ENCODE measurements at regions not wholly inside any gene's neighbourhood (a gene's known extent, or its start where the extent isn't known, plus 50 kb on each side); places are given as distances from the start of the nearest gene placed in this dataset.

- no peak for DNase-seq
Measured at GRCh38 chr13:111037927-111038326, 77.2 kb upstream of the ARHGEF7 start.

DNA sequence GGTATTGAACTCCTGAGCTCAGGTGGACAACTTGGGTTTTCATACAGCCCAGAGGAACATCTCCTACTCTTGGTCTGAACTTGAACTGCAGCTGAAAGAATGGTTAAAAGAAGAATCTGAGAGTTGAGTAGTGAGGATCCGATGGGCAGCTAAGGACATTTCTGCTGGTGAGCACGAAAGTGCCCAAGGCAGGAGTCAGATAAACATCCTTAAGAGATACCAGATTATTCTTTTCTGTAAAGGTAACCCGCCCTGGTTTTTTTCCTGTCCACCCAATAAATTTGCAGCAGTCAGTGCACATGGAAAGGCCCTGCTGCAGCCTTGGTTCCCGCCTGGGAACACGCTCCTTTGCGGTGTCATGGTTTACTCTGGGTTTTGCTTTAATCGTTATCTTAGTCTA, 78.4 kb upstream of the ARHGEF7 start:
- no peak for DNase-seq

DNA sequence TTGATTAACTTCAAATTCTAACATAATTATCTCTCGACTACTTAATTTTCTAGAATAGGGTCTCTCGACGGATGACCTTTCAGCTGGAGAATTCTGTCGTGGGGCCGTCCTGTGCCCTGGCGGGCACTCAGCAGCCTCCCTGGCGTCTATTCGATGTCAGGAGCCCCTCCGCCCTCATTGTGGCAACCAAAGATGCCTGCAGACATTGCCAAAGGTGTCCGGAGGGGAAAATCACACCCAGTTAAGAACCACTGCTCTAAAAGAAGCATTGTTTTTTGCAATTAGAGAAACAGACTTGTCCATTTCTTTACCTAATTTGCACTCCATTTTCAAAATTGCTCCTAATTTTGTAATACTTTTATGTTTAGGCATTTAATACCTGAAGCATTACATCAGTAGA, 79.2 kb upstream of the ARHGEF7 start:
- DNase-seq = no peak

GRCh38 chr13:111034811-111035210, 80.3 kb upstream of the ARHGEF7 start:
- DNase-seq = no peak

- DNase-seq = no peak
Measured at GRCh38 chr13:111033172-111034130, 81.7 kb upstream of the ARHGEF7 start.

DNA sequence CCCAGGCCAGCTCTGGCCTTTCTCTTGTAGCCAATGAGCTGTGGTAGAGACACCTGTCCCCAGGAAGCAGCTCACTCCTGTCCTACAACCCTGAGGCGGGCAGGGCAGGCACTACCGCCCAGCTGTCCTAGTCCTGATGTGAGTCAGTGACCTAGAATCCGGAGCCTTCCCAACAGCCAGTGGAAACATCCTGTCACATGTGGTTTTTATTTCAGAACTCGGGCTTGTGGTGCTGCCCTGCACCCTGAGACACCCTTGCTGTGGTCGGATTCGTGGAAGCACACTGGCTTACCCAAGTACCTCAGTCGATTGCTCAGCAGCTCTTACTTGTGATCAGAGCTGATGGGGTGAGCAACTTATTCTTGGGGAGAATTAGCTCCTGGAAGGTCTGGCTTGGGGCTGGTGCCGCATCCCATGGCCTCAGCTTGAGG, 83.6 kb upstream of the ARHGEF7 start:
- peak in 1 of 2 donors; percentile 16 for DNase-seq

- DNase-seq = no peak
Measured at GRCh38 chr13:111029957-111030609, 85.0 kb upstream of the ARHGEF7 start.

GRCh38 chr13:111027458-111028439, 87.4 kb upstream of the ARHGEF7 start:
- no peak for DNase-seq

DNA sequence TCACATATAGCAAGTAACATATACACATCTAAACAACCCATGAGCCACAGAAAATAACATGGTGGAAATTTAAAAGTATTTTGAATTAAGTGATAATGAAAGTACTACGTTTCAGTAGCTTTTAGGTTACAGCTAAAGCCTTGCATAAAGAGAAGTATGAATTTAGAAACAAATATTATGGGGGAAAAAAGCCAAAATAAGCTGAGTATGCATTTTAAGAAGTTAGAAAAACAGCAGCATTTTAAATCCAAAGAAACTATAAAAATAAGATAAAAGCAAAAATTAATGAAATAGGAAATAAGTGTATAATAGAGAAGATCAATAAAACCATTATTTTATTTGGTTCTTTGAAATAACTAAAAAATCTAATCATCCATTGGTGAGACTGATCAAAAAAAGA, 89.8 kb upstream of the ARHGEF7 start:
- no peak for DNase-seq

GRCh38 chr13:111022886-111023285, 92.2 kb upstream of the ARHGEF7 start:
- no peak for DNase-seq

- no peak for DNase-seq
Measured at GRCh38 chr13:111022241-111022640, 92.9 kb upstream of the ARHGEF7 start.

DNA sequence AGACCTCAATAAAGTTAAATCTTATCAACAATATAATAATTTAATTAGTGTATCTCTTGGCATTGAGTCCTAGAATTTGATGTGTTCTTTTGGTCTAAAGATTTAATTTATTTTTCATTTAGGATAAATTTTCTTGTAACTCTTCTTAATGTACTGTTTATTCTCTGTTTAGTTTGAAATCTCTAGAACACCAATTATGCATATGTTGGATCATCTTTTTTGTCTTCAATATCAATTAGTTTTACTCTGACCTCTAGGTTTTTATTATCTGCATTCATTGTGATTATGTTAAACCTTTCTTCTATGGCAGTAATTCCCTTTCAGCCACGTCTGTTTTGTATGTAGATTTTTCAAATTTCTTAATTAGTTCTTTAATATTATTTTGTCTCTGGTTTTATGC, 93.8 kb upstream of the ARHGEF7 start:
- no peak for DNase-seq

DNA sequence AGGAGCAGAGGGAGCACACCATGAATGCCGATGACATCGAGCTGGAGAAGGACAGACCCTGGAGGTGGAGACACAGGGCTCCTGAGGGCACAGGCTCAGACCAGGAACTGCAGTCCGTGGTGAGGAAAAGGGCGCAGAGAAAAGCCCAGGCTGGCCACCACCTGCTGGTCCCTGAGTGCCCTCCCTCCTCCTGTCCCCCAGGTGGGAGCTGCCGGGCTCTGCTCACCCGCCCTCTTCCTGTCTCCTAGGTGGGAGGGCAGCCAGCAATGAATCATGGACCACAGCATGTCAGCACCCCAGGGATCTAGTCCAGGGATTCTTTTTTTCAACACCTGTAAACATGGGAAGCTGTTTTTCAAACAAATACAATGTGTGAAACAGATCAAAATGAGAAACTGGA, 94.6 kb upstream of the ARHGEF7 start:
- DNase-seq = no peak

- DNase-seq = no peak
Measured at GRCh38 chr13:111020021-111020420, 95.1 kb upstream of the ARHGEF7 start.

GRCh38 chr13:111017755-111018459, 97.2 kb upstream of the ARHGEF7 start:
- no peak for DNase-seq

DNA sequence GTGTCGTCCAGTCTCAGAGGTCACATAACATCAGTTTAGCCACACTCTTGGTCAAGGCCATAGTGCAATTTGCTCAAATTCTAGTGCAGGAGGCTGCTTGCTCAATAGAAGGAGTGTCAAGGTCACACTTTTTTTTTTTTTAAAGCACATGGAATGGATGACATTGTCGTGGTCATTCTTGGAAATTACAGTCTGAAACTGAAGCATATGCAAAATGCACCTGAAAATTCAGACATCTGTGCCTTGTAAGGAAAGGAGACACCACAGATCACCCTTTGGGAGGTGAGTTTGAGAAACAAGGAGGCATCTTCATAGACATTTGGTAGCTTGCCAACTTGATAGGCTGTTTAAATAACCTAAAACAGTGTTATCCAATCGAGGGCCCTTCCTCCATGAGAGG, 98.3 kb upstream of the ANKRD10 start:
- DNase-seq = no peak

- no peak for DNase-seq
Measured at GRCh38 chr13:111011899-111012298, 97.0 kb upstream of the ANKRD10 start.

- no peak for DNase-seq
Measured at GRCh38 chr13:111008351-111008750, 93.5 kb upstream of the ANKRD10 start.

GRCh38 chr13:111007209-111007608, 92.3 kb upstream of the ANKRD10 start:
- no peak for DNase-seq

GRCh38 chr13:111006506-111007031, 91.7 kb upstream of the ANKRD10 start:
- no peak for DNase-seq

GRCh38 chr13:111005808-111006505, 91.1 kb upstream of the ANKRD10 start:
- DNase-seq = no peak

All from stimulated activated CD4-positive, alpha-beta T cell treated with anti-CD3 and anti-CD28 coated beads, Interleukin-2, amount 100 ng/mL, for 48 hours (primary cell).